Spleen (tissue), 11 donors: ENCODE measurements at regions not wholly inside any gene's neighbourhood (a gene's known extent, or its start where the extent isn't known, plus 50 kb on each side); places are given as distances from the start of the nearest gene placed in this dataset.
"Not testable (repeated sequence)": the region's sequence is repeated elsewhere in the genome, so short reads cannot be mapped to it uniquely, and the experiment has no call there.

Source experiments
- DNase-seq: peaks from one replicate; pipeline ENCODE4 v3.0.0-alpha.2; 2020
- H3K27ac ChIP-seq, 8 donors: fragments of 200-600 bp; sonication (generic) in 7 of 8; 1 replicate in 4 of 8; 2 replicates in 4 of 8; pipeline versions ENCODE4 v1.5.0 to v1.8.0; 2016 to 2021; ENCODE audit warnings: inconsistent platforms in 4 of 8, mild to moderate bottlenecking in 4 of 8, moderate library complexity in 1 of 8
- H3K27me3 ChIP-seq, 7 donors: fragments of 200-600 bp; sonication (generic) in 6 of 7; replicated peaks in 1 of 7; 1 replicate in 4 of 7; 2 replicates in 3 of 7; pipeline versions ENCODE4 v1.5.0 to v1.8.0; 2016 to 2021; ENCODE audit warnings: inconsistent platforms in 3 of 7, mild to moderate bottlenecking in 1 of 7
- H3K36me3 ChIP-seq, 6 donors: fragments of 200-600 bp; sonication (generic) in 5 of 6; 1 replicate in 4 of 6; 2 replicates in 2 of 6; pipeline versions ENCODE4 v1.5.0 to v1.8.0; 2016 to 2021; ENCODE audit warnings: inconsistent platforms in 2 of 6
- H3K4me1 ChIP-seq, 6 donors: fragments of 200-600 bp; sonication (generic) in 5 of 6; 1 replicate in 3 of 6; 2 replicates in 3 of 6; pipeline versions ENCODE4 v1.5.0 to v1.8.0; 2016 to 2021; ENCODE audit warnings: inconsistent platforms in 3 of 6
- H3K4me3 ChIP-seq, 8 donors: fragments of 200-600 bp; sonication (generic) in 7 of 8; 1 replicate in 4 of 8; 2 replicates in 4 of 8; pipeline versions ENCODE4 v1.5.0 to v1.8.0; 2016 to 2021; ENCODE audit warnings: inconsistent platforms in 4 of 8, mild to moderate bottlenecking in 4 of 8, moderate library complexity in 2 of 8
- H3K9me3 ChIP-seq, 8 donors: fragments of 200-600 bp; sonication (generic) in 7 of 8; 1 replicate in 4 of 8; 2 replicates in 4 of 8; pipeline versions ENCODE4 v1.5.0 to v1.8.0; 2016 to 2021; ENCODE audit warnings: inconsistent platforms in 4 of 8
- POLR2A ChIP-seq, 3 donors: fragments of 450-650 bp; IDR thresholded peaks; one replicate each; pipeline ENCODE4 v1.5.1; 2017; ENCODE audit warnings: antibody characterized with exemption in 3 of 3, mild to moderate bottlenecking in 1 of 3
- POLR2AphosphoS5 ChIP-seq, 3 donors: sonication (generic); formaldehyde crosslinking; IDR thresholded peaks; one replicate each; pipeline ENCODE4 v1.5.1; 2017; ENCODE audit warnings: antibody characterized with exemption in 3 of 3
- WGBS, 5 donors: extraction: QIAGEN DNeasy Blood & Tissue Kit in 3 of 5; methylation state at CpG; one replicate each; pipeline versions ENCODE4 v1.1.5 to v1.1.7; 2013 to 2018; 5-methylcytosine and 5-hydroxymethylcytosine counted together
- intact Hi-C: fragments of 100-400 bp; cut with DNase I; formaldehyde crosslinking; loops from one replicate; pipeline ENCODE4 v1.15.0; 2023; ENCODE audit warnings: low total_unique reads
- TF ChIP-seq, protein P1 (sequence below), 11 experiments: fragments of 200-600 bp in 7 of 11; fragments of 450-650 bp in 4 of 11; sonication (generic) in 4 of 11; IDR thresholded peaks in 8 of 11; conservative IDR thresholded peaks in 3 of 11; 1 replicate in 7 of 11; 2 replicates in 4 of 11; pipeline versions ENCODE4 v1.4.0 to v1.8.0; 2016 to 2021; ENCODE audit warnings: antibody characterized with exemption in 11 of 11, inconsistent platforms in 4 of 11, mild to moderate bottlenecking in 1 of 11
- donor health status: healthy with polysubstance abuse.
- donor health status: DM: no; HTN: no; CAD: no; lungs with moderate emphysema.
- donor health status: DM: no; HTN: no; CAD: no.
- donor health status: Bipolar disorder and iron deficiency.
- donor health status: healthy.
- donor health status: DM: no; HTN: no; CAD: no.
- donor health status: DM: yes; HTN: yes; CAD: no.

DNA sequence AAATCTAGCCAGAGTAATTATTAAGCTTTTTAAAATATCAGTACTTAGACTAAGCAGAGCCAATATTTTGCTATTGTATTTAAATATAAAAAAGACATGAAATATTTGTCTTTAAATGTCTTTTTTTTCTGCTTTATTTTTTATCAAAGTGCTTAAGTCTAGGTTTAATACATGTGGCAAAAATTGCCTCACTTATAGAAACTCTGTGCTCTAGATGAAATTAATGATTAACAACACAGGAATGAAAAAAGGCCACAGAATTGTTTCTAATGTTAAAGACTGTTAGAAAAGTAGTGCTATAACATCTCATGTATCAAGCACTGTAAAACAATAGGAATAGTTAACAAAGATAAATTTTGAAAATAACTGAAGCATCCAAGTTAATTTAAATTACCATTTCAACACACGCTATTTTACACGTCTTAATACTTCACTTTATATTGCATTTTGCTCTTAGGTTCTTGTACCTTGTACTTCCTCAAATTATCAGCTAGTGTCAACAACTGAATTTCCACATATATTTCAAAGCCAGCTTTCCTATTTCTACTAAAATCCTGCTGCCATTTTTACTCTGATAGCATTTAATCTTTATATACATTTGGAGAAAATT is 1515.1 kb downstream of the HACE1 start:
- no peak overlapping the region for H3K27ac ChIP-seq
- TF ChIP-seq, protein P1, sequence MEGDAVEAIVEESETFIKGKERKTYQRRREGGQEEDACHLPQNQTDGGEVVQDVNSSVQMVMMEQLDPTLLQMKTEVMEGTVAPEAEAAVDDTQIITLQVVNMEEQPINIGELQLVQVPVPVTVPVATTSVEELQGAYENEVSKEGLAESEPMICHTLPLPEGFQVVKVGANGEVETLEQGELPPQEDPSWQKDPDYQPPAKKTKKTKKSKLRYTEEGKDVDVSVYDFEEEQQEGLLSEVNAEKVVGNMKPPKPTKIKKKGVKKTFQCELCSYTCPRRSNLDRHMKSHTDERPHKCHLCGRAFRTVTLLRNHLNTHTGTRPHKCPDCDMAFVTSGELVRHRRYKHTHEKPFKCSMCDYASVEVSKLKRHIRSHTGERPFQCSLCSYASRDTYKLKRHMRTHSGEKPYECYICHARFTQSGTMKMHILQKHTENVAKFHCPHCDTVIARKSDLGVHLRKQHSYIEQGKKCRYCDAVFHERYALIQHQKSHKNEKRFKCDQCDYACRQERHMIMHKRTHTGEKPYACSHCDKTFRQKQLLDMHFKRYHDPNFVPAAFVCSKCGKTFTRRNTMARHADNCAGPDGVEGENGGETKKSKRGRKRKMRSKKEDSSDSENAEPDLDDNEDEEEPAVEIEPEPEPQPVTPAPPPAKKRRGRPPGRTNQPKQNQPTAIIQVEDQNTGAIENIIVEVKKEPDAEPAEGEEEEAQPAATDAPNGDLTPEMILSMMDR (IDR thresholded peaks at IDR 0.05 in 8 of 11, conservative IDR thresholded peaks at IDR 0.05 in 3 of 11) = no peak
- TF ChIP-seq POLR2AphosphoS5 (IDR thresholded peaks at IDR 0.05) (no peak), POLR2A (IDR thresholded peaks at IDR 0.05) (no peak)
- no peaks in the 10 kb centered on the region for H3K4me1 ChIP-seq
- H3K9me3 ChIP-seq = no peaks in the 10 kb centered on the region
- H3K36me3 ChIP-seq = no peaks in the 10 kb centered on the region
- H3K27me3 ChIP-seq = no peaks in the 10 kb centered on the region
- no peak for DNase-seq
- intact Hi-C loops = no loop called here
- 76 to 90% (median 83%) methylated on average over 2 of the region's 2 CpGs for WGBS, 5 donors
- no peak overlapping the region for H3K4me3 ChIP-seq

DNA sequence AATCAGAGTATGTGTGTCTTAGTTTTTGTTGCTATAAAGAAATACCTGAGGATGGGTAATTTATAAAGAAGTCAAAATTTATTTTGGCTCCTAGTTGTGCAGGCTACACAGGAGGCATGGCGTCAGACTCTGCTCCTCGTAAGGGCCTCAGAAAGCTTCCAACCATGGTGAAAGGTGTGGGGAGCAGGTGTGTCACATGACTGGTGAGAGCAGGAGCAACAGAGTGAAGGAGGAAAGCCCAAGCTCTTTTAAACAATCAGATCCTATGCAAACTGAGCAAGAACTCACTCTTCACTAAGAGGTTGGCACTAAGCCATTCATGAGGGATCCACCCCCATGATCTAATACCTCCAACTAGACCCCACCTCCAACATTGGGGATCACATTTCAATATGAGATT is 1524.3 kb downstream of the HACE1 start:
- H3K4me3 ChIP-seq = no peak overlapping the region
- no peaks in the 10 kb centered on the region for H3K4me1 ChIP-seq
- no peak for DNase-seq
- H3K9me3 ChIP-seq = peaks cover 0 to 7% (median 0%) of the 10 kb centered on the region in 8 donors
- H3K27ac ChIP-seq = no peak overlapping the region
- H3K36me3 ChIP-seq = no peaks in the 10 kb centered on the region
- 83 to 92% (median 86%) methylated on average over 2 of the region's 2 CpGs for WGBS, 5 donors
- no peaks in the 10 kb centered on the region for H3K27me3 ChIP-seq
- intact Hi-C loops = no loop called here
- no peak for TF ChIP-seq POLR2AphosphoS5 (IDR thresholded peaks at IDR 0.05)
- TF ChIP-seq, protein P1 (IDR thresholded peaks at IDR 0.05 in 8 of 11, conservative IDR thresholded peaks at IDR 0.05 in 3 of 11) = no peak
- no peak for TF ChIP-seq POLR2A (IDR thresholded peaks at IDR 0.05)

DNA sequence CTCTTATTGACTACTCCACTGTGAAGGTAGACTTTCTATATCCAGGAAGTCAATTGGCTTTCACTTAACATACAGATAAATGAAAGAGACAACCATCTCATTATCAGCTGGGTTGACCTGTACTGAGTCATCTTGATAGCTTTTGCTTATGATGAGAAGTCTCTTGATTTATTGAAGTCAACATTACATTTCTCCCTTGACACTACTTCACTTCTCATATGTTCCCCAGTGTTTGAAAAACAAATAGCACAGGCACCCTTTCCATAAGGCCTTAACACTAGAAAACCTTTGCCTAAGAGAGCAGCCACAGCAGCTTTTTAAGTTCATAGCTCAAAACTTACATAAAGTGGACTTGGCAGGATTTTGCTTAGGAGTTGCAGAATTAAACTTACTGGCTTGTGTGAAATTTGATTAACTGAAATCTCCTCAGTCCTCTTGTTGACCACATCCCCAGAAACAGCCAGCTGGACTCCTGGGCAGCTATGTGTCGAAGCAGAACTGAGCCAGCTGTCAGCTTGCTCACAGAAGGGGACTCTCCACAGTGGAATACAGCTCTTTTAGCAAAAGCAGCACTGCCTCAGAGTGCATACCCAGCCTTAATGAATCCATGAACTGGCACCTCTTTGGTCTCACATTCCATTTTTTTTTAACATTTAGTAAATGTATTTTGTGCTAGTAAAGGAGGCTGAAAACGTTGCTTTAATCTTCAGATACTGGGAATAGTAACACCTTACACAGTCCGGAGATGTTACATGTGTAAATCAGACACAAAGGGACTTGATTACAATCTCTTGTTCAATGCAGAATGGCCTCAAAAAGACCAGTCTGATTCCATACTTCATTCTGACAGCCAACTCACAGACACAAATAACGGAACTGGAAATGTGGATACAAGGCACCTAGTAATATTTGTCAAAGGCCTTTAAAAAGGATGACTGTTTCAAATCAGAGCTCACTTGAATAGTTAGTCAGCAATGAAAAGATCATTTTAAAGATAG is 1532.7 kb downstream of the HACE1 start:
- Histone ChIP-seq H3K4me1 (no peaks in the 10 kb centered on the region), H3K9me3 (peaks cover 0 to 4% (median 0%) of the 10 kb centered on the region in 8 donors), H3K4me3 (no peak overlapping the region), H3K27me3 (no peaks in the 10 kb centered on the region), H3K36me3 (no peaks in the 10 kb centered on the region), H3K27ac (no peak overlapping the region)
- WGBS, 5 donors = 50 to 52% (median 51%) methylated on average over 4 of the region's 4 CpGs
- DNase-seq = no peak
- TF ChIP-seq, protein P1 (IDR thresholded peaks at IDR 0.05 in 8 of 11, conservative IDR thresholded peaks at IDR 0.05 in 3 of 11) = no peak
- no peak for TF ChIP-seq POLR2AphosphoS5 (IDR thresholded peaks at IDR 0.05)
- TF ChIP-seq POLR2A (IDR thresholded peaks at IDR 0.05) = no peak
- intact Hi-C loops = no loop called here

DNA sequence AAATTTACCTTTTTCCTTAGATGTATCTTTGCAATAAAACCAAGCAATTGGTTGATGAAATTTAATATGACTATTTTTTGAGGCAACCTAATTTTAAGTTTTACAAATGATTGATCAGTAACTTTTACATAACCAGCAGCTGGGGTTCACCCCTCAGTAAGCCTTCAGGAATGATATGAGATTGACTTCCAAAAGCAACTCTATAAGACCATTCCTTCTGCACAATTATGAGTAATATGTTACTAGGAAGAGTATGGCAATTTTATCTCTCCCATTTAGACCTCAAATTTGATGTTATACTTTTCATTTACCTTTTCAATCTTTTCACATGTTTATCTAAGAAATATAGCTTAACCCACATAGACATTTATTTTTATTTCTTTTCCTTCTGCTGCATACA is 1546.3 kb downstream of the HACE1 start:
- H3K36me3 ChIP-seq = no peaks in the 10 kb centered on the region
- no peak overlapping the region for H3K27ac ChIP-seq
- H3K9me3 ChIP-seq = peaks cover 0 to 29% (median 9%) of the 10 kb centered on the region in 8 donors
- H3K27me3 ChIP-seq = no peaks in the 10 kb centered on the region
- H3K4me1 ChIP-seq = no peaks in the 10 kb centered on the region
- no peak for DNase-seq
- H3K4me3 ChIP-seq = no peak overlapping the region
- intact Hi-C loops = no loop called here
- TF ChIP-seq, protein P1 (IDR thresholded peaks at IDR 0.05 in 8 of 11, conservative IDR thresholded peaks at IDR 0.05 in 3 of 11) = no peak
- no peak for TF ChIP-seq POLR2A (IDR thresholded peaks at IDR 0.05)
- TF ChIP-seq POLR2AphosphoS5 (IDR thresholded peaks at IDR 0.05) = no peak

DNA sequence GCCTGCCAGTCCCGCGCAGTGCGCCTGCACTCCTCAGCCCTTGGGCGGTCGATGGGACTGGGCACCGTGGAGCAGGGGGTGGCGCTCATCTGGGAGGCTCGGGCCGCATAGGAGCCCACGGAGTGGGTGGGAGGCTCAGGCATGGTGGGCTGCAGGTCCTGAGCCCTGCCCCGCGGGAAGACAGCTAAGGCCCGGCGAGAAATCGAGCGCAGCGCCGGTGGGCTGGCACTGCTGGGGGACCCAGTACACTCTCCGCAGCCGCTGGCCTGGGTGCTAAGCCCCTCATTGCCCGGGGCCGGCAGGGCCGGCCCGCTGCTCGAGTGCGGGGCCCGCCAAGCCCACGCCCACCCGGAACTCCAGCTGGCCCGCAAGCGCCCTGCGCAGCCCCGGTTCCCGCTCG is 1565.3 kb downstream of the HACE1 start:
- H3K9me3 ChIP-seq, H3K27me3 ChIP-seq, intact Hi-C loops, H3K27ac ChIP-seq, DNase-seq, H3K36me3 ChIP-seq, H3K4me1 ChIP-seq, H3K4me3 ChIP-seq: not testable (repeated sequence)
- WGBS, 5 donors = 95 to 97% (median 97%) methylated on average over 14 to 35 of the region's 35 CpGs; no CpG with 5 or more reads in 2 of the 5 donors
